ENCODE measurements at regions not wholly inside any gene's neighbourhood (a gene's known extent, or its start where the extent isn't known, plus 50 kb on each side); places are given as distances from the start of the nearest gene placed in this dataset.

- no peak overlapping the region for H2BK15ac ChIP-seq (ENCODE audit: low read length)
- H3K9me3 ChIP-seq (replicated peaks in 1 of 2; ENCODE audit: control insufficient read depth in 2 of 2, insufficient read depth in 1 of 2, low read depth in 1 of 2, low read length in 2 of 2), result no peaks in the 10 kb centered on the region
- H3K79me1 ChIP-seq (ENCODE audit: low read depth, low read length), result no peaks in the 10 kb centered on the region
- no peak overlapping the region for H3K27ac ChIP-seq (replicated peaks; ENCODE audit: low read length)
- no peak overlapping the region for H3K4me3 ChIP-seq (ENCODE audit: low read length in 2 of 2)
- H4K8ac ChIP-seq (ENCODE audit: low read depth, low read length), result no peak overlapping the region
- no peak overlapping the region for H2BK120ac ChIP-seq (ENCODE audit: low read depth, low read length)
- no peak overlapping the region for H2AK5ac ChIP-seq (ENCODE audit: low read depth, low read length)
- no peak overlapping the region for H3K4ac ChIP-seq (ENCODE audit: low read length)
- no peak for DNase-seq (ENCODE audit: low spot score)
- H2BK12ac ChIP-seq (ENCODE audit: low read length), result no peak overlapping the region
- WGBS, 2 donors (ENCODE audit: extremely low coverage in 2 of 2, insufficient read length in 2 of 2, insufficient replicate concordance in 1 of 2), result no CpG with 5 or more reads among the region's 7 CpGs
- H3K4me2 ChIP-seq (ENCODE audit: insufficient read depth, low read length, poor library complexity, severe bottlenecking), result no peak overlapping the region
- no peak overlapping the region for H3K18ac ChIP-seq (ENCODE audit: low read length)
- H4K91ac ChIP-seq (ENCODE audit: low read depth, low read length, poor library complexity), result no peak overlapping the region
- H3K23ac ChIP-seq (ENCODE audit: low read depth, low read length, poor library complexity), result no peak overlapping the region
- H2BK5ac ChIP-seq (ENCODE audit: low read length), result no peak overlapping the region
- no peak overlapping the region for H3K14ac ChIP-seq (ENCODE audit: low read length)
- no peak overlapping the region for H3K9ac ChIP-seq (ENCODE audit: low read depth, low read length, poor library complexity)
- H2AFZ ChIP-seq (ENCODE audit: low read length), result no peak overlapping the region
- H3K4me1 ChIP-seq (ENCODE audit: control insufficient read depth in 2 of 2, insufficient read depth in 1 of 2, low read depth in 1 of 2, low read length in 2 of 2), result peaks cover 0 to 3% of the 10 kb centered on the region in 2 donors
- H3K36me3 ChIP-seq (replicated peaks in 1 of 2; ENCODE audit: control insufficient read depth in 2 of 2, insufficient read depth in 2 of 2, low read length in 2 of 2), result no peaks in the 10 kb centered on the region
- peaks cover 0 to 38% (median 0%) of the 10 kb centered on the region in 3 experiments for H3K27me3 ChIP-seq (ENCODE audit: control insufficient read depth in 3 of 3, insufficient read depth in 3 of 3, low read depth in 1 of 3, low read length in 3 of 3)
These were observed 94.4 kb upstream of the RBBP8 start for GRCh38 chr18:22838639-22839277.

GRCh38 chr18:22839340-22839821 is 93.7 kb upstream of the RBBP8 start:
- no peak overlapping the region for H3K4ac ChIP-seq (ENCODE audit: low read length)
- no peak for DNase-seq (ENCODE audit: low spot score)
- H3K9me3 ChIP-seq (replicated peaks in 1 of 2; ENCODE audit: control insufficient read depth in 2 of 2, insufficient read depth in 1 of 2, low read depth in 1 of 2, low read length in 2 of 2), result no peaks in the 10 kb centered on the region
- H4K8ac ChIP-seq (ENCODE audit: low read depth, low read length), result no peak overlapping the region
- H2AK5ac ChIP-seq (ENCODE audit: low read depth, low read length), result no peak overlapping the region
- no peak overlapping the region for H3K18ac ChIP-seq (ENCODE audit: low read length)
- H3K14ac ChIP-seq (ENCODE audit: low read length), result no peak overlapping the region
- H3K9ac ChIP-seq (ENCODE audit: low read depth, low read length, poor library complexity), result no peak overlapping the region
- H2BK12ac ChIP-seq (ENCODE audit: low read length), result no peak overlapping the region
- no peaks in the 10 kb centered on the region for H3K36me3 ChIP-seq (replicated peaks in 1 of 2; ENCODE audit: control insufficient read depth in 2 of 2, insufficient read depth in 2 of 2, low read length in 2 of 2)
- H3K27ac ChIP-seq (replicated peaks; ENCODE audit: low read length), result no peak overlapping the region
- H2BK120ac ChIP-seq (ENCODE audit: low read depth, low read length), result no peak overlapping the region
- H3K4me1 ChIP-seq (ENCODE audit: control insufficient read depth in 2 of 2, insufficient read depth in 1 of 2, low read depth in 1 of 2, low read length in 2 of 2), result peaks cover 0 to 3% of the 10 kb centered on the region in 2 donors
- H2BK15ac ChIP-seq (ENCODE audit: low read length), result no peak overlapping the region
- H3K23ac ChIP-seq (ENCODE audit: low read depth, low read length, poor library complexity), result no peak overlapping the region
- H3K4me3 ChIP-seq (ENCODE audit: low read length in 2 of 2), result no peak overlapping the region
- H3K79me1 ChIP-seq (ENCODE audit: low read depth, low read length), result no peaks in the 10 kb centered on the region
- H3K4me2 ChIP-seq (ENCODE audit: insufficient read depth, low read length, poor library complexity, severe bottlenecking), result no peak overlapping the region
- no peak overlapping the region for H4K91ac ChIP-seq (ENCODE audit: low read depth, low read length, poor library complexity)
- no CpG with 5 or more reads among the region's 2 CpGs for WGBS, 2 donors (ENCODE audit: extremely low coverage in 2 of 2, insufficient read length in 2 of 2, insufficient replicate concordance in 1 of 2)
- H2AFZ ChIP-seq (ENCODE audit: low read length), result no peak overlapping the region
- H2BK5ac ChIP-seq (ENCODE audit: low read length), result no peak overlapping the region
- peaks cover 0 to 35% (median 0%) of the 10 kb centered on the region in 3 experiments for H3K27me3 ChIP-seq (ENCODE audit: control insufficient read depth in 3 of 3, insufficient read depth in 3 of 3, low read depth in 1 of 3, low read length in 3 of 3)

- Histone ChIP-seq H3K4ac (ENCODE audit: low read length) (no peak overlapping the region), H4K91ac (ENCODE audit: low read depth, low read length, poor library complexity) (no peak overlapping the region), H3K18ac (ENCODE audit: low read length) (no peak overlapping the region), H2AK5ac (ENCODE audit: low read depth, low read length) (no peak overlapping the region), H3K27ac (replicated peaks; ENCODE audit: low read length) (no peak overlapping the region), H3K9me3 (replicated peaks in 1 of 2; ENCODE audit: control insufficient read depth in 2 of 2, insufficient read depth in 1 of 2, low read depth in 1 of 2, low read length in 2 of 2) (no peaks in the 10 kb centered on the region), H3K79me1 (ENCODE audit: low read depth, low read length) (no peaks in the 10 kb centered on the region), H3K9ac (ENCODE audit: low read depth, low read length, poor library complexity) (no peak overlapping the region), H4K8ac (ENCODE audit: low read depth, low read length) (no peak overlapping the region), H3K36me3 (replicated peaks in 1 of 2; ENCODE audit: control insufficient read depth in 2 of 2, insufficient read depth in 2 of 2, low read length in 2 of 2) (no peaks in the 10 kb centered on the region), H2AFZ (ENCODE audit: low read length) (no peak overlapping the region), H2BK120ac (ENCODE audit: low read depth, low read length) (no peak overlapping the region), H2BK12ac (ENCODE audit: low read length) (no peak overlapping the region), H2BK5ac (ENCODE audit: low read length) (no peak overlapping the region), H3K23ac (ENCODE audit: low read depth, low read length, poor library complexity) (no peak overlapping the region), H3K27me3 (ENCODE audit: control insufficient read depth in 3 of 3, insufficient read depth in 3 of 3, low read depth in 1 of 3, low read length in 3 of 3) (peaks cover 0 to 35% (median 0%) of the 10 kb centered on the region in 3 experiments), H3K14ac (ENCODE audit: low read length) (no peak overlapping the region), H3K4me1 (ENCODE audit: control insufficient read depth in 2 of 2, insufficient read depth in 1 of 2, low read depth in 1 of 2, low read length in 2 of 2) (peaks cover 0 to 3% of the 10 kb centered on the region in 2 donors), H3K4me2 (ENCODE audit: insufficient read depth, low read length, poor library complexity, severe bottlenecking) (no peak overlapping the region), H3K4me3 (ENCODE audit: low read length in 2 of 2) (no peak overlapping the region), H2BK15ac (ENCODE audit: low read length) (no peak overlapping the region)
- no CpG with 5 or more reads among the region's 3 CpGs for WGBS, 2 donors (ENCODE audit: extremely low coverage in 2 of 2, insufficient read length in 2 of 2, insufficient replicate concordance in 1 of 2)
- no peak for DNase-seq (ENCODE audit: low spot score)
These were observed 92.5 kb upstream of the RBBP8 start for GRCh38 chr18:22840606-22841144.

- Histone ChIP-seq H3K23ac (ENCODE audit: low read depth, low read length, poor library complexity) (no peak overlapping the region), H3K4me1 (ENCODE audit: control insufficient read depth in 2 of 2, insufficient read depth in 1 of 2, low read depth in 1 of 2, low read length in 2 of 2) (peaks cover 3% of the 10 kb centered on the region in 2 donors)
These were observed 91.3 kb upstream of the RBBP8 start for GRCh38 chr18:22841840-22842239.

More at GRCh38 chr18:22841840-22842239, 91.3 kb upstream of the RBBP8 start:
- no peak overlapping the region for H3K4ac ChIP-seq (ENCODE audit: low read length)
- H2BK120ac ChIP-seq (ENCODE audit: low read depth, low read length), result no peak overlapping the region
- no peak overlapping the region for H4K91ac ChIP-seq (ENCODE audit: low read depth, low read length, poor library complexity)
- H3K27ac ChIP-seq (replicated peaks; ENCODE audit: low read length), result no peak overlapping the region
- H4K8ac ChIP-seq (ENCODE audit: low read depth, low read length), result no peak overlapping the region
- no peak for DNase-seq (ENCODE audit: low spot score)
- H2AFZ ChIP-seq (ENCODE audit: low read length), result no peak overlapping the region
- H2BK15ac ChIP-seq (ENCODE audit: low read length), result no peak overlapping the region
- H2BK5ac ChIP-seq (ENCODE audit: low read length), result no peak overlapping the region
- H3K27me3 ChIP-seq (ENCODE audit: control insufficient read depth in 3 of 3, insufficient read depth in 3 of 3, low read depth in 1 of 3, low read length in 3 of 3), result peaks cover 0 to 35% (median 0%) of the 10 kb centered on the region in 3 experiments
- H3K9ac ChIP-seq (ENCODE audit: low read depth, low read length, poor library complexity), result no peak overlapping the region
- H3K36me3 ChIP-seq (replicated peaks in 1 of 2; ENCODE audit: control insufficient read depth in 2 of 2, insufficient read depth in 2 of 2, low read length in 2 of 2), result no peaks in the 10 kb centered on the region
- H3K9me3 ChIP-seq (replicated peaks in 1 of 2; ENCODE audit: control insufficient read depth in 2 of 2, insufficient read depth in 1 of 2, low read depth in 1 of 2, low read length in 2 of 2), result no peaks in the 10 kb centered on the region
- no peak overlapping the region for H3K4me3 ChIP-seq (ENCODE audit: low read length in 2 of 2)
- no CpG with 5 or more reads among the region's 2 CpGs for WGBS, 2 donors (ENCODE audit: extremely low coverage in 2 of 2, insufficient read length in 2 of 2, insufficient replicate concordance in 1 of 2)
- no peaks in the 10 kb centered on the region for H3K79me1 ChIP-seq (ENCODE audit: low read depth, low read length)
- no peak overlapping the region for H3K4me2 ChIP-seq (ENCODE audit: insufficient read depth, low read length, poor library complexity, severe bottlenecking)
- H2BK12ac ChIP-seq (ENCODE audit: low read length), result no peak overlapping the region
- no peak overlapping the region for H2AK5ac ChIP-seq (ENCODE audit: low read depth, low read length)
- no peak overlapping the region for H3K14ac ChIP-seq (ENCODE audit: low read length)
- H3K18ac ChIP-seq (ENCODE audit: low read length), result no peak overlapping the region

Measured in neuronal stem cell (in vitro differentiated cells).